ENCODE measurements at regions not wholly inside any gene's neighbourhood (a gene's known extent, or its start where the extent isn't known, plus 50 kb on each side); places are given as distances from the start of the nearest gene placed in this dataset.

- CTCF ChIA-PET = no interaction called here
- Histone ChIP-seq H3K27me3 (ENCODE audit: control insufficient read depth, insufficient read depth, low read length) (no peaks in the 10 kb centered on the region), H3K4me3 (ENCODE audit: low read depth, low read length) (no peak overlapping the region), H3K36me3 (ENCODE audit: control insufficient read depth, insufficient read depth, low read length) (no peaks in the 10 kb centered on the region)
- POLR2A ChIA-PET = no interaction called here
- no peak for TF ChIP-seq CTCF (IDR thresholded peaks at IDR 0.05; ENCODE audit: insufficient read depth, low read depth, low read length)
- DNase-seq (ENCODE audit: low read depth) = no peak
These were observed 1140.4 kb downstream of the EFNB2 start for GRCh38 chr13:105395041-105395440.

GRCh38 chr13:105389373-105389772, 1146.1 kb downstream of the EFNB2 start:
- no peaks in the 10 kb centered on the region for H3K27me3 ChIP-seq (ENCODE audit: control insufficient read depth, insufficient read depth, low read length)
- ChIA-PET CTCF (no interaction called here), POLR2A (no interaction called here)
- H3K4me3 ChIP-seq (ENCODE audit: low read depth, low read length) = no peak overlapping the region
- TF ChIP-seq CTCF (IDR thresholded peaks at IDR 0.05; ENCODE audit: insufficient read depth, low read depth, low read length) = no peak
- H3K36me3 ChIP-seq (ENCODE audit: control insufficient read depth, insufficient read depth, low read length) = no peaks in the 10 kb centered on the region
- no peak for DNase-seq (ENCODE audit: low read depth)

- DNase-seq (ENCODE audit: low read depth) = no peak
- CTCF ChIA-PET = interaction anchor here (0.5 to 1.2 kb wide), 2 partner anchors 10 to 33 kb away, joined by 3 to 4 read pairs; no protein-coding TSS in a partner anchor
- Histone ChIP-seq H3K27me3 (ENCODE audit: control insufficient read depth, insufficient read depth, low read length) (no peaks in the 10 kb centered on the region), H3K36me3 (ENCODE audit: control insufficient read depth, insufficient read depth, low read length) (no peaks in the 10 kb centered on the region), H3K4me3 (ENCODE audit: low read depth, low read length) (no peak overlapping the region)
- POLR2A ChIA-PET = no interaction called here
- no peak for TF ChIP-seq CTCF (IDR thresholded peaks at IDR 0.05; ENCODE audit: insufficient read depth, low read depth, low read length)
These were observed 1158.0 kb downstream of the EFNB2 start for GRCh38 chr13:105377452-105377851.

GRCh38 chr13:105370011-105370650, 1165.3 kb downstream of the EFNB2 start:
- ChIA-PET POLR2A (no interaction called here), CTCF (no interaction called here)
- Histone ChIP-seq H3K27me3 (ENCODE audit: control insufficient read depth, insufficient read depth, low read length) (no peaks in the 10 kb centered on the region), H3K36me3 (ENCODE audit: control insufficient read depth, insufficient read depth, low read length) (no peaks in the 10 kb centered on the region), H3K4me3 (ENCODE audit: low read depth, low read length) (no peak overlapping the region)
- no peak for TF ChIP-seq CTCF (IDR thresholded peaks at IDR 0.05; ENCODE audit: insufficient read depth, low read depth, low read length)
- DNase-seq (ENCODE audit: low read depth) = no peak

GRCh38 chr13:105368781-105369180, 1166.7 kb downstream of the EFNB2 start:
- no peaks in the 10 kb centered on the region for H3K36me3 ChIP-seq (ENCODE audit: control insufficient read depth, insufficient read depth, low read length)

More at GRCh38 chr13:105368781-105369180, 1166.7 kb downstream of the EFNB2 start:
- TF ChIP-seq CTCF (IDR thresholded peaks at IDR 0.05; ENCODE audit: insufficient read depth, low read depth, low read length) = no peak
- Histone ChIP-seq H3K27me3 (ENCODE audit: control insufficient read depth, insufficient read depth, low read length) (no peaks in the 10 kb centered on the region), H3K4me3 (ENCODE audit: low read depth, low read length) (no peak overlapping the region)
- DNase-seq (ENCODE audit: low read depth) = no peak
- CTCF ChIA-PET = interaction anchor here (1.0 kb wide), 1 partner anchor 658 kb away, joined by 3 read pairs; no protein-coding TSS in a partner anchor
- POLR2A ChIA-PET = no interaction called here

Data from BJ (cell line).